ENCODE measurements at regions not wholly inside any gene's neighbourhood (a gene's known extent, or its start where the extent isn't known, plus 50 kb on each side); places are given as distances from the start of the nearest gene placed in this dataset.

DNA sequence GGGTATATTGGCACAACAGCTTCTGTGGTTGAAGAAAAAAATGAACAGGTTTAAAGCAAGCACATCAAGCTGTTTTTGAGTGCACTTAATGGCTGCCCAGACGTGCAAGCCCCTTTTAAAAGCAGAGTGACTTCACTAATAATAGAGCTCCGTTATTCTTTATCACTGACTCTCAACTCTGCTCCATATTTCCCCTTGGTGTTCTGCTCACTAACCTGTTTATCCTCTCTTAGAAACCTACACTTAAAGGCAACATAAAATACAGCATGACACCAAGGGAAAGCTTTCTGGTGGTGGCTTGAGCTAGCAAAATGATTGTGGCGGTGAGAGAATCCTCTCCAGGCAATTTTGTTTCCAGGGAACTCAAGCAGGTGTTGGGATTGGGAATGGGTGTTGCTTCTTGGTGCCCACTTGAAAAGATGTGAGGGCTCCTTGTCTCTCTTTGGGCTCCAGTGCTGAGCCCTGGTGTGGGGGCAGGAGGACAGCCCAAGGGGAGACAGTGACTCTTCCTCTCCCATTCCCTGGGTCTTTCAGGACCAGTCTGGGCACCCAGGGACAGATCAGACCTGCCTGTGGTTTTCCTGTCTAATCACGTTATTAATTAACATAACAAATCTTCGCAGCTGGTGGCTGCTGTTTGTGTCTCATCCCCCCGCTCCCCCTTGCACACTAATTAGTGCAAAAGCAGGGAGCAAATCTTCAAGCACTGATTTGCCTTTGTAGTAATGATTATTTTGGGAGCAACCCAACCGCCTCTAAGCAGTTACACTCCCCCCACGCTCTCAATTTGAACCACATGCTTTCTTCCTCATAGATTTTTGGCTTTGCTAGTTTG is 289.4 kb upstream of the CXCR4 start:
- no peak for TF ChIP-seq POLR2AphosphoS5 (IDR thresholded peaks at IDR 0.05; ENCODE audit: low read depth, low read length)
- no peak for TF ChIP-seq SIN3A (IDR thresholded peaks at IDR 0.05; ENCODE audit: borderline replicate concordance, insufficient read depth, low read length)
- TF ChIP-seq, protein P1, sequence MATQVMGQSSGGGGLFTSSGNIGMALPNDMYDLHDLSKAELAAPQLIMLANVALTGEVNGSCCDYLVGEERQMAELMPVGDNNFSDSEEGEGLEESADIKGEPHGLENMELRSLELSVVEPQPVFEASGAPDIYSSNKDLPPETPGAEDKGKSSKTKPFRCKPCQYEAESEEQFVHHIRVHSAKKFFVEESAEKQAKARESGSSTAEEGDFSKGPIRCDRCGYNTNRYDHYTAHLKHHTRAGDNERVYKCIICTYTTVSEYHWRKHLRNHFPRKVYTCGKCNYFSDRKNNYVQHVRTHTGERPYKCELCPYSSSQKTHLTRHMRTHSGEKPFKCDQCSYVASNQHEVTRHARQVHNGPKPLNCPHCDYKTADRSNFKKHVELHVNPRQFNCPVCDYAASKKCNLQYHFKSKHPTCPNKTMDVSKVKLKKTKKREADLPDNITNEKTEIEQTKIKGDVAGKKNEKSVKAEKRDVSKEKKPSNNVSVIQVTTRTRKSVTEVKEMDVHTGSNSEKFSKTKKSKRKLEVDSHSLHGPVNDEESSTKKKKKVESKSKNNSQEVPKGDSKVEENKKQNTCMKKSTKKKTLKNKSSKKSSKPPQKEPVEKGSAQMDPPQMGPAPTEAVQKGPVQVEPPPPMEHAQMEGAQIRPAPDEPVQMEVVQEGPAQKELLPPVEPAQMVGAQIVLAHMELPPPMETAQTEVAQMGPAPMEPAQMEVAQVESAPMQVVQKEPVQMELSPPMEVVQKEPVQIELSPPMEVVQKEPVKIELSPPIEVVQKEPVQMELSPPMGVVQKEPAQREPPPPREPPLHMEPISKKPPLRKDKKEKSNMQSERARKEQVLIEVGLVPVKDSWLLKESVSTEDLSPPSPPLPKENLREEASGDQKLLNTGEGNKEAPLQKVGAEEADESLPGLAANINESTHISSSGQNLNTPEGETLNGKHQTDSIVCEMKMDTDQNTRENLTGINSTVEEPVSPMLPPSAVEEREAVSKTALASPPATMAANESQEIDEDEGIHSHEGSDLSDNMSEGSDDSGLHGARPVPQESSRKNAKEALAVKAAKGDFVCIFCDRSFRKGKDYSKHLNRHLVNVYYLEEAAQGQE (IDR thresholded peaks at IDR 0.05; ENCODE audit: insufficient read depth in 1 of 2, low read depth in 2 of 2, low read length in 2 of 2): no peak
- no peak for TF ChIP-seq TAF1 (IDR thresholded peaks at IDR 0.05; ENCODE audit: borderline replicate concordance, insufficient read depth, low read length)

DNA sequence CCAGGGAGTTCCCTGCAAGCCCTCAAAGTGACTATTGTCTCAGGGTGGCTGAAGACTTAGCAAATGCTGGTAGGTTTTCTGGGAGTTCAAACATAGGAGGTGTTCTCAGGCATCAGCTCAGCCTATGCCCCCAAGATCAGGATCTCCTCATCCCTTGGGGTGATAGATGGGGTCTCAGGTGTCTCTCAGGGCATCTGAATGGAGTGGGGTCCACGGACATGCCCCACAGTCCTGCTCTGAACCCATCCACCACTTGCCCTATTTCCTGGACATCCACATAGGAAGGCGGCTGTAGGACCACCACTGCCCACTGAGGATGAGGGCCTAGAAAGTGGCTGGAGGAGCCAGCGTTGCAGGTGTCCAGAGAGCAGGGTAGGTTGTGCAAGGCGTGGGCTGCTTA is 287.0 kb upstream of the CXCR4 start:
- TF ChIP-seq TAF1 (IDR thresholded peaks at IDR 0.05; ENCODE audit: borderline replicate concordance, insufficient read depth, low read length) (no peak), SIN3A (IDR thresholded peaks at IDR 0.05; ENCODE audit: borderline replicate concordance, insufficient read depth, low read length) (no peak), POLR2AphosphoS5 (IDR thresholded peaks at IDR 0.05; ENCODE audit: low read depth, low read length) (no peak), FOXP2 (optimal IDR thresholded peaks at IDR 0.05; ENCODE audit: borderline replicate concordance, extremely low read depth, extremely low read length, insufficient read depth) (no peak)
- TF ChIP-seq, protein P1 (IDR thresholded peaks at IDR 0.05; ENCODE audit: insufficient read depth in 1 of 2, low read depth in 2 of 2, low read length in 2 of 2): no peak

DNA sequence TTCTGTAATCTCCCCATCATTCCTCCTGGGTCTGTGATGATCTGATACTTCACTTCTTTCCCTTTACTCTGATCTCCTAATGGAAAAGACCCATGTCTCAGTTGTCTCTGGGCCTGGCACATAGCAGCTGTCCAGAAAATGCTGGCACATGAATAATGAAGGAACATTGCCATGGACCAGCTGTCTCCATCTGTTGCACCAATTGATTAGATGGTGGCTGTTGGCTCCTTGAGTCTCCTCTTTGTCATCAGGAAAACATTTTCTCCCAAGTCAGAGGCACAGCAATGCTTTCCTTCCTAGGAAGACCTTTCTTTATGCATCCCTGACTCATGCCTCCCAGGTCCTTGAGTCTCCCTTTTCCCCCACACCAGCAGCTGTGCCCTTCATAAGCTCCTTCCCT is 286.2 kb upstream of the CXCR4 start:
- TF ChIP-seq, protein P1 (IDR thresholded peaks at IDR 0.05; ENCODE audit: insufficient read depth in 1 of 2, low read depth in 2 of 2, low read length in 2 of 2): no peak
- TF ChIP-seq TAF1 (IDR thresholded peaks at IDR 0.05; ENCODE audit: borderline replicate concordance, insufficient read depth, low read length): no peak
- TF ChIP-seq SIN3A (IDR thresholded peaks at IDR 0.05; ENCODE audit: borderline replicate concordance, insufficient read depth, low read length): no peak
- no peak for TF ChIP-seq FOXP2 (optimal IDR thresholded peaks at IDR 0.05; ENCODE audit: borderline replicate concordance, extremely low read depth, extremely low read length, insufficient read depth)
- TF ChIP-seq POLR2AphosphoS5 (IDR thresholded peaks at IDR 0.05; ENCODE audit: low read depth, low read length): no peak

DNA sequence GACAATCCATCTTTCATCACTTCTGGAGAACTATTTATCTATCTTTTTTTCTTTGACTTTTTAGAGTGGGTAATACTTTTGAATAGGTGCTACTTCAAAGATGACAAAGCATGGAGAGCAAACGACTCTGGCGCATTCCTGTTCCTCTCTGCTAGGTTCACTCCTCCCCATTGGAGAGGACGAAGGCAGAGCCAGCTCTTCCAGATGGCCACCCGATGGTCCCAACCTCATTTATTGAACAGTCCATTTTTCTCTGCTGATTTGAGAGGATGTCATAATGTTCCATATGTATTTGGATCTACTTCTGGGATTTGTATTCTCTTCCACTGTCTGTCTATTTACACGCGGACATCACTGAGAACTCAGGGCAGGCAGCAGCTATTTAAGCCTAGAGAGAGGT is 284.3 kb upstream of the CXCR4 start:
- TF ChIP-seq TAF1 (IDR thresholded peaks at IDR 0.05; ENCODE audit: borderline replicate concordance, insufficient read depth, low read length) (no peak), FOXP2 (optimal IDR thresholded peaks at IDR 0.05; ENCODE audit: borderline replicate concordance, extremely low read depth, extremely low read length, insufficient read depth) (no peak), POLR2AphosphoS5 (IDR thresholded peaks at IDR 0.05; ENCODE audit: low read depth, low read length) (no peak), SIN3A (IDR thresholded peaks at IDR 0.05; ENCODE audit: borderline replicate concordance, insufficient read depth, low read length) (no peak)
- TF ChIP-seq, protein P1 (IDR thresholded peaks at IDR 0.05; ENCODE audit: insufficient read depth in 1 of 2, low read depth in 2 of 2, low read length in 2 of 2): no peak
